Ishikawa (cell line): ENCODE measurements at regions not wholly inside any gene's neighbourhood (a gene's known extent, or its start where the extent isn't known, plus 50 kb on each side); places are given as distances from the start of the nearest gene placed in this dataset.

Source experiments
- CEBPB ChIP-seq: IDR thresholded peaks from 2 replicates; pipeline ENCODE4 v1.6.1; 2012
- CREB1 ChIP-seq: IDR thresholded peaks from 2 replicates; pipeline ENCODE4 v1.6.1; 2012; ENCODE audit warnings: low read depth
- EGR1 ChIP-seq: IDR thresholded peaks from 2 replicates; pipeline ENCODE4 v1.6.1; 2012
- EP300 ChIP-seq: IDR thresholded peaks from 2 replicates; pipeline ENCODE4 v1.6.1; 2012; ENCODE audit warnings: borderline replicate concordance
- FOXM1 ChIP-seq: IDR thresholded peaks from 2 replicates; pipeline ENCODE4 v1.6.1; 2012; ENCODE audit warnings: low read depth, borderline replicate concordance
- NFIC ChIP-seq: IDR thresholded peaks from 2 replicates; pipeline ENCODE4 v1.6.1; 2012
- RAD21 ChIP-seq: IDR thresholded peaks from 2 replicates; pipeline ENCODE4 v1.6.1; 2012; ENCODE audit warnings: low read depth
- TAF1 ChIP-seq: IDR thresholded peaks from 2 replicates; pipeline ENCODE4 v1.6.1; 2012; ENCODE audit warnings: low read depth, mild to moderate bottlenecking
- TCF12 ChIP-seq: IDR thresholded peaks from 2 replicates; pipeline ENCODE4 v1.6.1; 2012; ENCODE audit warnings: low read depth
- TEAD4 ChIP-seq: IDR thresholded peaks from 2 replicates; pipeline ENCODE4 v1.6.1; 2012
- YY1 ChIP-seq: IDR thresholded peaks from 2 replicates; pipeline ENCODE4 v1.6.1; 2012; ENCODE audit warnings: low read depth
- ZBTB7A ChIP-seq: IDR thresholded peaks from 2 replicates; pipeline ENCODE4 v1.6.1; 2012; ENCODE audit warnings: low read depth
- TF ChIP-seq, protein P1 (sequence below): IDR thresholded peaks from 2 replicates; pipeline ENCODE4 v1.6.1; 2012
- TF ChIP-seq, protein P2 (sequence below): IDR thresholded peaks from 2 replicates; pipeline ENCODE4 v1.6.1; 2012
- TF ChIP-seq, protein P3 (sequence below): IDR thresholded peaks from 2 replicates; pipeline ENCODE4 v1.6.1; 2012; ENCODE audit warnings: low read depth, mild to moderate bottlenecking

DNA sequence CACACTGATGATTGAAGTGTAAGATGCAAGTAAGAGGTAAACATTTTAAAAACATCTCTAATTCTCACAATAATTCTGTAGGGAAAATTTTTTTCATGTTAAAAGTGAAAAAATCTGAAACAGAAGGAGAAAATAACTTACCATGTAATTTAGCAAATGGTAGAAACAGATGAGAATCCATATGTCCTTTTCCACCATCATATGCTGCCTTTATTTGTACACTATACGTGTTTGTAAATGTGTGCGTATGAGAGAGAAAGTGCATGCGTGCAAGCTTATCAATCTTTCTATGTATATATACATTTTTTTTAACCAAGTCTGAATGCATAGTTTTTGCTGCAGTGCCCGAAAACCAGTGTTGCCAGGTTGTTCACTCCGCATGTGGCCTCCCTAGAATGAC, 186.7 kb downstream of the IZUMO3 start:
- TF ChIP-seq ZBTB7A (no peak), NFIC (no peak), CREB1 (no peak), EGR1 (no peak), RAD21 (no peak), TCF12 (no peak), TEAD4 (no peak), FOXM1 (no peak)
- TF ChIP-seq, protein P1, sequence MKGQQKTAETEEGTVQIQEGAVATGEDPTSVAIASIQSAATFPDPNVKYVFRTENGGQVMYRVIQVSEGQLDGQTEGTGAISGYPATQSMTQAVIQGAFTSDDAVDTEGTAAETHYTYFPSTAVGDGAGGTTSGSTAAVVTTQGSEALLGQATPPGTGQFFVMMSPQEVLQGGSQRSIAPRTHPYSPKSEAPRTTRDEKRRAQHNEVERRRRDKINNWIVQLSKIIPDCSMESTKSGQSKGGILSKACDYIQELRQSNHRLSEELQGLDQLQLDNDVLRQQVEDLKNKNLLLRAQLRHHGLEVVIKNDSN: no peak
- TF ChIP-seq, protein P2, sequence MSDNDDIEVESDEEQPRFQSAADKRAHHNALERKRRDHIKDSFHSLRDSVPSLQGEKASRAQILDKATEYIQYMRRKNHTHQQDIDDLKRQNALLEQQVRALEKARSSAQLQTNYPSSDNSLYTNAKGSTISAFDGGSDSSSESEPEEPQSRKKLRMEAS: no peak
- TF ChIP-seq, protein P3, sequence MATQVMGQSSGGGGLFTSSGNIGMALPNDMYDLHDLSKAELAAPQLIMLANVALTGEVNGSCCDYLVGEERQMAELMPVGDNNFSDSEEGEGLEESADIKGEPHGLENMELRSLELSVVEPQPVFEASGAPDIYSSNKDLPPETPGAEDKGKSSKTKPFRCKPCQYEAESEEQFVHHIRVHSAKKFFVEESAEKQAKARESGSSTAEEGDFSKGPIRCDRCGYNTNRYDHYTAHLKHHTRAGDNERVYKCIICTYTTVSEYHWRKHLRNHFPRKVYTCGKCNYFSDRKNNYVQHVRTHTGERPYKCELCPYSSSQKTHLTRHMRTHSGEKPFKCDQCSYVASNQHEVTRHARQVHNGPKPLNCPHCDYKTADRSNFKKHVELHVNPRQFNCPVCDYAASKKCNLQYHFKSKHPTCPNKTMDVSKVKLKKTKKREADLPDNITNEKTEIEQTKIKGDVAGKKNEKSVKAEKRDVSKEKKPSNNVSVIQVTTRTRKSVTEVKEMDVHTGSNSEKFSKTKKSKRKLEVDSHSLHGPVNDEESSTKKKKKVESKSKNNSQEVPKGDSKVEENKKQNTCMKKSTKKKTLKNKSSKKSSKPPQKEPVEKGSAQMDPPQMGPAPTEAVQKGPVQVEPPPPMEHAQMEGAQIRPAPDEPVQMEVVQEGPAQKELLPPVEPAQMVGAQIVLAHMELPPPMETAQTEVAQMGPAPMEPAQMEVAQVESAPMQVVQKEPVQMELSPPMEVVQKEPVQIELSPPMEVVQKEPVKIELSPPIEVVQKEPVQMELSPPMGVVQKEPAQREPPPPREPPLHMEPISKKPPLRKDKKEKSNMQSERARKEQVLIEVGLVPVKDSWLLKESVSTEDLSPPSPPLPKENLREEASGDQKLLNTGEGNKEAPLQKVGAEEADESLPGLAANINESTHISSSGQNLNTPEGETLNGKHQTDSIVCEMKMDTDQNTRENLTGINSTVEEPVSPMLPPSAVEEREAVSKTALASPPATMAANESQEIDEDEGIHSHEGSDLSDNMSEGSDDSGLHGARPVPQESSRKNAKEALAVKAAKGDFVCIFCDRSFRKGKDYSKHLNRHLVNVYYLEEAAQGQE: no peak

DNA sequence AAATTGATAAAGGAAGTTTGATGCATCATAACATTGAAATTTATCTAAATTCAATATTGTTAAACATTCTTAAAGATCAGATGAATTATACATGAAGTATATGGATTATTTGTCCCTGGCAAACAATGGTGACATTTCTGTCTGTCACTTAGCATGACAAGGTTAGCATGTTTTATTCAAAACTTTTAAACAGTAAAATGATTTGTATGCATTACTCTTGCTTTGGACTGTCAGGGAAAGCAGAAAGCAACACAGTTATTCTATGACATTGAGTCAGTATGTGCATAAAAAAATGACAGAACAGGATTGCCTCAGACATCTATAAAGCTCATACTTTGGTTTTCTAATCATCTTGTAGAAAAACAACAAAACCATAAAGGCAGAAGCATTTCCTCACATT, 193.7 kb downstream of the IZUMO3 start:
- TF ChIP-seq, protein P2: no peak

DNA sequence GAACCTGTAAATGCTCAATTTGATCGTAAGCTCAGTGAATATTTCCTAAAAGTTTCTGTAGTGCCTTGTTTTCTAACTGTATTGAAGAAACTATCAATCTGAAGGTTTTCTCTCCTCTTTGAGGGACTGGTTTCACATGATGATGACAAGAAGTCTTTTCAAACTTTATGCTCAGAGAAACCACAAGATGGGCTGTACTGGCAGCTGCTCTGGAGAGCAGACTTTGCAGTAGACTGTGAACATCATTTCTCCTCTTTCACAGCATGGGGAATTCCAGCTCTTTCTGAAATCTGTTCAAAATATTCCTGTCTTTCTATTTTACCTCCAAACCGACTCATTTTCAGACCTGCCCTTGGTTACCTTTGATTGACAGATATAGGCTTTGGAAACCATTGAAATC, 194.4 kb downstream of the IZUMO3 start:
- no peak for TF ChIP-seq NFIC
- TF ChIP-seq CEBPB: no peak
- no peak for TF ChIP-seq CREB1
- no peak for TF ChIP-seq TCF12
- no peak for TF ChIP-seq YY1
- no peak for TF ChIP-seq ZBTB7A
- TF ChIP-seq TAF1: no peak
- no peak for TF ChIP-seq RAD21
- TF ChIP-seq, protein P1: no peak
- TF ChIP-seq TEAD4: no peak
- no peak for TF ChIP-seq FOXM1
- TF ChIP-seq EP300: no peak
- TF ChIP-seq, protein P2: no peak
- no peak for TF ChIP-seq EGR1
- TF ChIP-seq, protein P3: no peak

DNA sequence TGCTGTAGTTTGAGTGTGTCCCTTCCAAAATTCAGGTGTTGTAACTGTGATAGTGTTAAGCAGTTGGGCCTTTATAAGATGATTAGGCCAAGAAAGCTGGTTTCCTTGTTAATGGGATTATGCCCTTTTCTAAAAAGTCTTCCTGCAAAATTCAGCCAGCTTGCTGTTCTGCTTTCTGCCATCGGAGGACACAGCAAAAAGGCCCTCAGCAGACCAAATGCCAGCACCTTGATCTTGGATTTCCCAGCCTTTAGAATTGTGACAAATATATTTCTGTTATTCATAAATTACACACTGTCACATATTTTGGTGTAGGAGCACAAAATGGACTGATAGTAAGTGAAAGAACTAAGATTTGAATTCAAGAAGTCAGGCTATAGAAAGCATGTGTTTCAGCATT, 203.2 kb downstream of the IZUMO3 start:
- TF ChIP-seq YY1 (no peak), TAF1 (no peak), TEAD4 (no peak), FOXM1 (no peak), EP300 (no peak), CREB1 (no peak)
- TF ChIP-seq, protein P3: no peak
- TF ChIP-seq, protein P1: no peak

DNA sequence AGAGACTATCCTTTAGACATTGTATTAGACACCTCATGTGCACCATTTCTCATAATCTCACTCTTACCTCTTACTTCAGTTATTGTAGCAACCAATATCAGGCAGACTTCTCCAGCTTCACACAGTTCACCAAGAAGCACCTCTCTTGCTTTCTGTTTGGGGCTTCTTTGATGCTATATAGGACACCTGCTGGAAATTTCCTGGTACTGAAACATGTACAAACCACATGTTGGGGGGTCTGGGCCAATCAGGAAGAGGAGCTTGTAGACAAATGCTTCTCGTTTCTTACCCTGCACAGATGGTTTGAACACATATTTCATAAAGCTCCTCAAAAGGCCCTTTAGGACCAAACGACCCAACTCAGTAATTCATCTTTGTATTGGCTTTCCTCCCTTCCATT, 212.1 kb downstream of the IZUMO3 start:
- no peak for TF ChIP-seq ZBTB7A
- TF ChIP-seq, protein P1: no peak
- TF ChIP-seq TAF1: no peak
- TF ChIP-seq FOXM1: no peak
- no peak for TF ChIP-seq CREB1
- TF ChIP-seq CEBPB: no peak
- no peak for TF ChIP-seq RAD21
- no peak for TF ChIP-seq NFIC
- TF ChIP-seq EGR1: no peak
- TF ChIP-seq, protein P3: no peak
- no peak for TF ChIP-seq YY1
- no peak for TF ChIP-seq TEAD4
- TF ChIP-seq, protein P2: no peak
